HG03442 (cell line): ENCODE measurements at regions not wholly inside any gene's neighbourhood (a gene's known extent, or its start where the extent isn't known, plus 50 kb on each side); places are given as distances from the start of the nearest gene placed in this dataset.

Experiments used
- ATAC-seq: cut with Tn5 transposase; IDR thresholded peaks from one replicate; pipeline ENCODE4 v1.9.1; 2021; ENCODE audit warnings: mild to moderate bottlenecking, moderate library complexity; ENCODE audit not compliant: unreplicated experiment

DNA sequence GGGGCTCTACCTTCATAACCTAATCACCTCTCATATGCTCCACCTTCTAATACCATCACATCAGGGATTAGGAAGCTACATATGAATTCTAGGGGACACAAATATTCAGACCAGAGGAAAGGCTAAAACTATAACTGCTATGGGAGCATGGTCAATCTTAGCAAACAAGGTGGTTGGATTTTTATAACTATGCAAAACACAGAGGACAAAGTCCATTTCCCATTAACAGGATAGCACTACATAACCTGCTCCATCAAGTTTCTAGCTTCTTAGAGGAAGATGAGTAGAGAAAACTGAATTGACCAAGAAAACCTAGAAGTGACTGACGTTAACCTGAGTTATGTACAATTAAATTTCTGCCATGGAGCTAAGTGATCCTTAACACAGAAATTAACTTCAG is 398.6 kb downstream of the TBL1XR1 start:
- no peak for ATAC-seq

DNA sequence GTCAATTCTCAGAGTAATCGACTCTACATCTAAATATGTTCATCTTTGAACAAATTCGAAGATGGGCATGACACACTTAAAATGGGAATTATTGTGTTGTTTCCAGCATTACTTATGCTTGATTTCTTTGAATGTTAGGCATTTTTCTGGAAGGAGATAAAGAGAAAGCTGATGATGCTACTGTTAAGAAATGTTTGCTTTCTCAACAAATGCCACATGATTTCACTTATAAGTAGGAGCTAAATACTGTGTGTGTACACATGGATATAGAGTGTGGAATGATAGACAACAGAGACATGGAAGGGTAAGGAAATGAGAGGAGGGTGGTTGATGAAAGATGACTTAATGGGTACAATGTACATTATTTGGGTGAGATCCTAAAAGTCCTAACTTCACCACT is 400.9 kb downstream of the TBL1XR1 start:
- no peak for ATAC-seq

DNA sequence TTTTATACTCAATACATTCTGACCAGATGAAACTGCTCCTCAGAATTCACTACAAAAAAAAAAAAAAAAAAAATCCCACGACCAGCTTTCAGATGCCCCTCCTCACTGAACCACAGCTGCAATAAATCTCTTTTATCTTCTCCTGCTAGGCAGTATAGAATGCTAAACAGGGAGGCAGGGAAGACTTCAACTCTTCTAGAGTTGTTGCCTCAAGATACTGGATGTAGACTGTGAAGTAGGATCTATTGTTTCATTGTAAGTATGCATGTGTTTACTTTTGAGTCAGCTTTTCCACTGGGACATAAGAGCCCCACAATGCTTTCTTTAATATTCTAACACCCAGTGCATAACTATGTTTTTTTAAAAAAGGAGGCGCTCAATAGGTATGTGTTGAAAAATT is 401.4 kb downstream of the TBL1XR1 start:
- ATAC-seq = no peak

DNA sequence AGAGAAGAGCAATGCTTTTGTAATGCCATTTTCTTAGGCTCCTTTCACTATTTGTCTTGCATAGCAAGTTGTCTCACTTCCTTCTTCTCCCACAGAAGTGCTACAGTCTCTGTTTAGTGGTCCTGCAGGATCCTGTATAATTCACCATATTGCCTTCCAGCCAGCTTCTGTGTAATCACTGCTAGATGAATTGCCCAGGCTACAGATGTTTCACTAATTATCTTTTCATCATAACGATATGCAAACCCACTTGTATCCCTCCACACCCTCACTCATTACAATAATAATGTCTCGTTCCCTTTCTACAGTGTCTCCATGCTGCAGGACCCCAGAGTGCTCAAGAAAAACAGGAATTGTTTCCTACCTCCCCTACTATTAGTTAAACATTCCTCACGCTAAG is 402.9 kb downstream of the TBL1XR1 start:
- no peak for ATAC-seq

DNA sequence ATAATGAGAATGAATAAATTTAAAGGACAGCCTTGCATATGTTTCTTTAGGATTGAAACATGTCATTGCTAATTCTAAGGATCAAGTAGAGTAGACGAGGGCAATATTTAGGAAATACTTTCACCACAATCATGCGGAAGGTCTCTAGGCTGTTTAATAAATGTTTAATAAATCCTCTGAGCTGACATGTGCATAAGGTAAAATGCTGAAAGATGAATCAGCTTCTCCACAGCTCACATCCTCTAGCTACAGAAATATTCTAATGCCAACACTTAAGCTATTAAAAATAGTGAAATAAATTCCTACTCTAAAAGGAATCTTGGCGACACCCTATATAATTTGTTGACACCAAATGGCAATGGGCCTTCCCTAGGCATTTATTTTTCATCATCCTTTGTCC is 407.3 kb downstream of the TBL1XR1 start:
- ATAC-seq = no peak

DNA sequence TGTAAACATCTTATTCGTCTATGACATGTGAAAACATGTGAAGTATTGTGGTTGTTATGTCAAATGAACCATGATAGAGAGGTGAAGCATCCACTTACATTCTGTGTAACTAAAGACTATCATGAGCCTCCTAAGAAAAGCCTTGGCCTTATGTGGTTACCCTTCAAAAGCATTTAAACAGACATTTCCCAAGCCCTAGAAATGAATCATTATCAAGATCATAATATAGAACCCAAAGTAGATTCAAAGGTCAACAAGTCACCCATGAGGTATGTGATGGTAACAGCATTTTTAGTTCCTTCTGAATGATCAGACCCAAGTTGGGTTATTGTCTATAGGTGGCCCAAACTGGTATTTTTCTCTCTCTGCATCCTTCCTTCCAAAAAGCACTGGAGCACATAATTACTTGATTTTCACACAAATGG is 408.0 kb downstream of the TBL1XR1 start:
- no peak for ATAC-seq

DNA sequence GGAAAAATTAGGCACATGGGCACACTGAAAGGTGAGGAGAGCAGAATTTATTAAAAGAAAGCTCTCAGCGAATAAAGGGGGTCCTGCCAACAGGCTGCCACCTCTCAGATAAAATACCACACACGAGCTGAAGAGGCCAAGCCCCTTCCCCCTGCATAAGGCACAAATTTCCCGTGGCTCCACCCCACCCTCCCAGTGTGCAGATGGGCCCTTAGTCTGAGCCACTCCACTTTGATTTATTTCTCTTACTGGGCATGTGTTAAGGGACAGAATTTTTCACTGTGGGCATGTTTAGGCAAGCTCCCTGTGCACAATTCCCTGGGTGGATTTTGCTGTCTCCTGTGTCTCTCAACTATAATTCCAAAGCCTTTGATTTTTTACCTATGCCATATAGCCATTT is 409.8 kb downstream of the TBL1XR1 start:
- ATAC-seq = no peak

DNA sequence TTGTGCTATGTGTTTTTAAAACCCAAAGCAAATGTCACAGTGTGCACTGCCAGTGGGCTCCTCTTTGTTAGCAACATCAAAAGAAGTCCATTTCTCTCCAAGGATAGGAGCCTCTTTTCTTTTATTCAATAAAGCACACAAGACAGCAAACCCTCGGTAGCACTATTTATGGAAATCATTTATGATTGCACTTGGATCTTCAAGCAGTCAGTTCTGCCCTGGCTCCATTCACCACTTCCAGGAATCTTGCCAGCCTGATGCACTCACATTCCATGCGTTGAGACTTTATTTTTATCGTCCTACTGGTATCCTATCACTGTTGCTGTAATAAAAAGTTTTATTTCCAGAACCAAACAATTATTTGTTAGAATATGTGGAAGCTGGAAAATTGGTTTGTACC is 412.1 kb downstream of the TBL1XR1 start:
- ATAC-seq = no peak

DNA sequence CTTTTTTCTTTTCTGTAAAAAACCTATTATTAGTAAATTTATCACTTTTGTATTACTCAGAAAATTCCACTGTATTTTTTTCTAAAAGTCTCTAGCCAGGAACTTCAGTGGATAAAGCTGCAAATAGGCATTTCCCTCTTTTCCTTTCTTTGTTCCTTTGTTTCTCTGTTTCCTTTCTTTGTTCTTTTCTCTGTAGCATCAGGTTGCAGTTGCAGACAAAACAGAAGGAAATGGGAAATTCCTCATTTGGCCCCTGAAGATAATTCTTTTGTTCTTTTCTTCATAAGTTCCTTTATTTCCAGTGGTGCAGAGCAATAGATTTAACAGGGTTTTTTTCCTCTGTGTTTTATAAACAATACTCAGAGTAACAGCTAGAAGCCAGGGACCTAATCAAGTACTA is 416.5 kb downstream of the TBL1XR1 start:
- no peak for ATAC-seq

DNA sequence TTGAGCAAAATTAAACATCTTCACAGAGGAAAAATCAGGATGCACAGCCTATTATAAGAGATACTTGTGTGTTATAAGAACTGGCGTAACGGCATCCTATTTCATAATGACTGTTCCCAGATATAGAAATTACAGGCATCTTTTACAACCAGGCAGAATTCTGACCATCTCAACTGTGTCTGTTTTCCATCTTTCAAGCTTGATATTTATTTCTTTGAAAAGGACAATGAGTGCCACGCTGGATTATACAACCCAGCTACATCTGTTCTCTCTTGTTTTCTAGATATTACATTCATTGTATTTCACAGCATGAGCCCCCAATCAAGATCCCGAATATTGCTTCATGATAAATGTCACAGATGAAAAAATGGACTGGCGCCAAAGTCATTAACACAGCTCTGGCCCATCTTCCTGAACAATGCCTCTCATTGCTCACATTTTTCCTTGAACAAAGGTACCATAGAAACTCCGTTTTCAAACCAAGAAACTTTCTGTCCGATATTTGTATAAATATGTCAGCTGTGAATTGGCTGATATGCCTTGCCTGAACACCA is 420.6 kb downstream of the TBL1XR1 start:
- ATAC-seq = no peak

DNA sequence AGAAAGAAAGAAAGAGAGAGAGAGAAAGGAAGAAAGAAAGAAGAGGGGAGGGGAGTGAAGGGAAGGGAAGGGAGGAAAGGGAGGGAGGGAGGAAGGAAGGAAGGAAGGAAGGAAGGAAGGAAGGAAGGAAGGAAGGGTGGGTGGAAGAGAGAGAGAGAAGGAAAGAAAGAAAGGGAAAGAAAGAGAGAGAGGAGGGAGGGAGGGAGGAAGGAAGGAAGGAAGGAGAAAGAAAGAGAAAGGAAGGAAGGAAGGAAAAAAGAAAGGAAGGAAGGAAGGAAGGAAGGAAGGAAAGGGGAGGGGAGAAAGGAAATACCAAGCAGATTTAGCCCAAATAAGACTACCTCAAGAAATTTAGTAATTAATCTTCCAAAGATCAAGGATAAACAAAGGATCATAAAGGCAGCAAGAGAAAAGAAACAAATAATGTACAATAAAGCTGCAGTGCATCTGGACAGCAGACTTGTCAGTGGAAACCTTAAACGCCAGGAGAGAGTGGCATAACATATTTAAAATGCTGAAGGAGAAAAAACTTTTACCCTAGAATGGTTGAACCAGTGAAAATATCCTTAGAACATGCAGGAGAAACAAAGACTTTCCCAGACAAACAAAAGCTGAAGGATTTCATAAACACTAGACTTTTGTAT is 427.6 kb downstream of the TBL1XR1 start:
- no peak for ATAC-seq

DNA sequence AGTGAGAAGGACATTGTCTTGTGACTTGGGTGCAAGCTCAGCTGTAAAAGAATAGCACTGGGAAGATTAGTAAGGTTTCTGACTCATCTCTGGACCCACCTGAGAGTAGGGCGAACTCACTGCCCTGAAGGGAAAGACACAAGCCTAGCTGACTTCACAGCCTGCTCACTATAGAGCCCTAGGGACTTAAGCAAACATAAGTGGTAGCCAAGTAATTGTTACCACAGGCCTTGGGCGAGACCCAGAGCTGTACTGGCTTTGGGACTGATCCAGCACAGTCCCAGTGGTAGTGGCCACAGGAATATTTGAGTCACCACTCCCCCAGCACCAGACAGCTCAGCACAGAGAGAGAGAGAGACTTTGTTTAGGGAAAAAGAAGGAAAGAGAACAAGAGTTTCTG is 429.9 kb downstream of the TBL1XR1 start:
- peak; percentile 68 for ATAC-seq

DNA sequence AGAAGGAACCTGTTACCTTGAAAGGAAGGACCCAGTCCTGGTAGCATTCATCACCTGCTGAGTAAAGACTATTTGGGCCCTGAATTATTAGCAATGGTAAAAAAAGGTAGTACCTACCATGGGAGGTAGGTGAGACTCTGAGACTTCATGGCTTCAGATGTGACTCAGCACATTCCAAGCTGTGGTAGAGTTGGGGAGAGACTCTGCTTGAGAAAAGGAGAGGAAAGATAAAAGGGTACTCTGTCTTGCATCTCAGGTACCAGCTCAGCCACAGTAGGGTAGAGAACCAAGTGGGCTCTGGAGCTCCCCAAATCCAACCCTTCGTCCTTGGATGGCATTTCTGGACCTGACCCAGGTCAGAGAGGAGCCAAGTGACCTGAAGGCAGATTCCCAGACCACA is 430.4 kb downstream of the TBL1XR1 start:
- ATAC-seq = no peak

DNA sequence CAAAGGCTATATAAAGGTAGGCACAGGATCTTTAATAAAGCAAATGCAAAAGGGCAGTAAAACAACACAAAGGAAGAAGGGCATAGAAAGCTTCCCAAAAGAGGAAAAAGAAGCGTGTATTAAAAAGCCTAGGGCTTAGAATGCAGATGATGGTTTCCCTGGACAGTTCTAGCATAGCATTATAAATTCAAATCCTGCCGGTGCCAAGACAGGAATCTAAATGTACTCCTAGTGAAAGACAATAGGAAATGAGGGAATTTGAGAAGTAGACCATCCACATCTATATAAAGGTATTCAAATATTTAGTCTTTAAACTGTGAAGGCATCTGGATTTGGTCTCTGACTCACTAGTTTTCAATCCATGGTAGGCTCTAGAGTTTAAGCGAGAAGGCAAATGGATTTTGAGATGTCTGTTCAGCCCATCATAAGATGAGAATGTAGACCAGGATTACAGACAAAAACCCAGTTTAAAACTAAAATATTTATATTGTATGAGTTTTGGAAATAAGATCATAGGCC is 431.8 kb downstream of the TBL1XR1 start:
- no peak for ATAC-seq

DNA sequence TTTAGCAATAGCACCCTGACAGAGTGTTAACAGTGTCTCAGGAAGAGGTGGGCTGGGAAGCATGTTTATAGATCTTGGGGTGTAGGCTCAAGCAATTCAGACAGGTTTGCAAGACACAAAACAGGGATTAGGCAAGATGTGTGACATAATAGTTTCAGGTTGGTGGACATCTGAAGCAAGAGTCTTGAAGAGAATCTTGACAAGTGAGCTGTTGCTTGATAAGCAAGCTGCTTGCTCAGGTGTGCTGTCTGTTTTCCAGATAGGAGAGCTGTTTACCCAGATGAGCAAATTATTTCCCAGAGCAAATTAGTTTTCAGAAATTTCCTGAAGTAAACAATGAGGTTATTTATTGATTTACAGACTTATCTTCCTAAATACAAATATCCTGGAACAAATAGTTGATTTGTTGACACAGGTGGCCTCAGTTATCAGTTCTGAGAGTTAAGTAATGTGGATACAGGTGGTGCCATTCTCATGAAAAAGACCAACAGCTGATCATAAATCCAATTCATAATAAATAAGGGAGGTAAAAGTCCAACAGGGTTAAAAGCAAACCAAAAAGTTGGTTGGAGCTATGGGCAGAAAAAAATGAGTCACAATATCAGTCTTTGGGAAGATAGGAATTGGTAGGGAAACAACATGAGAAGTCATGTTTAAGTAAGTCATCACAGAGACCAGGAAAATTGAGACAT is 437.3 kb downstream of the TBL1XR1 start:
- no peak for ATAC-seq

DNA sequence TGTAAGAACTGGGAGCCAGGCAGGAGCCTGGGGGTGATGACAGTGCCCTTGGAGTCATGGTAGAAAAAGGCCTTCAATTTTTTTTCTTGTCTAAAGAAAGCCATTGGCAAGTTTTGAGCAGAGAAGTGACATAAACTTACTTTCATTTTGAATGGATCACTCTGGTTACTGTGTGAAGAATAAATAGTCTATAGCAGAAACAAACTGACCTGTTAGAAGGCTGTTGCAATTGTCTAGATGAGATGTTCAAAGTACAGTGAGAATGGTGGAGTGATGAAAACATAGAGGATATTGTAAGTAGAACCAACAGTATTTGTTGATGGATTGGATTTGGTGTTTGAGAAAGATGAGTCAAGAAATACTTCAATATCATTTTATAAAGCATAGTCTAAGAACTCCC is 439.9 kb downstream of the TBL1XR1 start:
- ATAC-seq = no peak

DNA sequence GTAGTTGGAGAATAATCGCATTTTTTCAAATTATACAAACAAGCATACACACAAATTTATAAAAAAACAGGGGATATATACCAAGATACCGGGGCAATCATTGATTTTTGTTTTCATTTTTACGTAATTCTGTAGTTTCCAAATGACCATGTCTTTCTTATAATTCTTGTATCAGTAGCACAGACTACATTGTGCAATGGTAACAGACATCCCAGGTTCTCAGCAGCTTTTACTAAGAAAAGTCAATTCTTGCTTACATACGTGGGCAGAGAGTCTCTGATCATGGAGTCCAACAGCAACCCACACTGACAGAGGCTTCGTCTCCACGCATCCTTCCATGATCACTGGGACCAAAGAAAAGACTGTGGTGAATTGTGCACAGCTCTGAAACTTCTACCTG is 441.3 kb downstream of the TBL1XR1 start:
- no peak for ATAC-seq

DNA sequence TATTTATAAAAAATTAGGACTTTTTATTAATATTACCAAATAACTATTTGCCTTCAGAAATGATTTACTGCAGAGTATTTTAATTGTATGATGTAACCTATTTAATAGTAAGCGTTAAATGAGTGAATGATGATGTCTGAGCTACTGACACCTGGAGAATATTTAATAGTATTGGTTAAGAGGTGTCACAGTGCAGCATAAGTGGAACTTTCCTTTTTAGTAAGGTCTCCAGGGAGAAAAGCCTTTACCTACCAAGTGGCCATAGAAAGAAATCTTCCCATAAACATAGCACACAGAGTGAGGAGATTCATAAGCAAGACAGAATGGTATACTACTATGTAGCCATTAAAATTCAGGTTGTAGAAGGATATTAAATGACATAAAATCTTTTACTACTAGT is 441.7 kb downstream of the TBL1XR1 start:
- ATAC-seq = no peak

DNA sequence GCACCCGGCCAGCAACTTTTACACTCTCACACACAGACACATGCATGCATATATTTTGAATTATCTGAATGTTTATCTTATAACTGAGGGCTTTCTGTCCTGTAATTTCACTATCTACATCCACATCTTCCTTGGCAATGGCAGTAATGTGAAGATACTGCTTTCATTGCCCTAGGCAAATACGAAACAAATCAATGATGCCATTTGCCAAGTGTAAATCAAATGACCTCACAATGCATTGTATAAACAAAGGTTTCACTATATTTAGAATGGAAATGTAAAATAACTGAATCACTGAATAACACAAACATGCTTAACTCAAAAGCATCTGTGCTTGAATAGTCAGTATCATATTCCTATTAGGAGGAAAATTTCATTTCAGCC is 455.6 kb downstream of the TBL1XR1 start:
- no peak for ATAC-seq

DNA sequence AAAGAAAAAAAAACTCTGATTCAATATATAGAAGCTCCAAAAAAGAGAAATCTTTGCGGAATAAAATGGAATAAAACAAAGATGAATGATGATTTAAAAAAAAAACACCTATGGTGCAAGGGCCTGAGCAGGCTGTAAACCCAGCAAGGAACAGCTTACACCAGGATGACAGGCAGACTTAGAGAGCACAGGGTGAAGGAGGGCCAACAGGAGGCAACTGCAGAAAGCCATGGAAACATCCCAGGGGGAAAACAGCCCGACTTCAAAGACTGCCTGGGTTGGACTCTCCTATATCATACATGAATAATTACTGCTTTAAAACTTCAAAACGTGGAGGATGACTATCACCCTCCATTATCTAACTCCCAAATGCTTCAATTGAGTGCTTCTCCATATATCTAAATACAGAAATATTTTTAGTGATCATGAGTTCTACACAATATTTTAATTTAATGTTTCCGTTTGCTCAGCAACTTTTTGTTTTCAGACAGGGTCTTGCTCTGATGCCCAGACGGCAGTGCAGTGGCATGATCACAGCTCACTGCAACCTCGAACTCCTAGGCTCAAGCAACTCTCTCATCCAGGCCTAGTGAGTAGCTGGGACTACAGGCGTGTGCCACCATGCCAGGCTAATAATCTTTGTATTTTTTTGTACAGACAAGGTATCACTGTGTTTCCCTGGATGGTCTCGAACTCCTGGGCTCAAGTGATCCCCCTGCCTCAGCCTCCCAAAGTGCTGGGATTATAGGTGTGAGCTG is 456.2 kb downstream of the TBL1XR1 start:
- no peak for ATAC-seq

DNA sequence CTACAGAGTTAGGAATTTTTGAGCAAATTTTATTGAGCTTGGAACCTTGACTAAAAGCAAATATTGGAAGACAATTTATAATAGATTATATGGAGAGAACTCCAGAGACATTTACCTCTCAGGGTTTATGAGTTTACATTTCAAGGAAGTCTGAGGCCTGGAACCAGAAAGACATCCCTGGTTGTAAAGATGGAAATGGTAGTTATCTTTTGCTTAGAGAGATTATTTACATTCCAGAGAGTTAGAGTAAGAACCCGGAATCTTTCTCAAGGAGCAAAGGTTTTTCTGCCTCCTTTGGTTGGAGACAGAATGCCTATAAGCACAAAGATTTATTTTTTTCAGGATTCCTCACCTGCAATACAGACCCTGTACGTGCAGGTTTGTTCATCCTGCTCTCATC is 458.1 kb downstream of the TBL1XR1 start:
- no peak for ATAC-seq
